ENCODE measurements at regions not wholly inside any gene's neighbourhood (a gene's known extent, or its start where the extent isn't known, plus 50 kb on each side); places are given as distances from the start of the nearest gene placed in this dataset.

- no peak overlapping the region for H3K27ac ChIP-seq
Observed at GRCh38 chr14:99073431-99073830, 198.6 kb downstream of the BCL11B start.

GRCh38 chr14:99075061-99075460, 196.9 kb downstream of the BCL11B start:
- H3K36me3 ChIP-seq (ENCODE audit: insufficient read depth in 1 of 2, low read depth in 1 of 2), result no peaks in the 10 kb centered on the region
- no peak overlapping the region for H3K4me3 ChIP-seq
- peaks cover 0 to 2% (median 0%) of the 10 kb centered on the region in 3 donors for H3K27me3 ChIP-seq (ENCODE audit: insufficient read depth in 3 of 3, low read length in 2 of 3)
- no peak for TF ChIP-seq CTCF (IDR thresholded peaks at IDR 0.05)
- WGBS, 3 donors, result 73 to 79% (median 75%) methylated on average over 11 of the region's 11 CpGs
- intact Hi-C loops (cut with DNase I), result no loop called here
- no peak overlapping the region for H3K27ac ChIP-seq
- no peaks in the 10 kb centered on the region for H3K9me3 ChIP-seq
- DNase-seq, result no peak
- ATAC-seq, result no peak
- H3K4me1 ChIP-seq, result no peaks in the 10 kb centered on the region

More at GRCh38 chr14:99073431-99073830, 198.6 kb downstream of the BCL11B start:
- Histone ChIP-seq H3K36me3 (ENCODE audit: insufficient read depth in 1 of 2, low read depth in 1 of 2) (no peaks in the 10 kb centered on the region), H3K4me1 (no peaks in the 10 kb centered on the region), H3K9me3 (no peaks in the 10 kb centered on the region), H3K27me3 (ENCODE audit: insufficient read depth in 3 of 3, low read length in 2 of 3) (peaks cover 0 to 2% (median 0%) of the 10 kb centered on the region in 3 donors), H3K4me3 (no peak overlapping the region)
- 62 to 76% (median 72%) methylated on average over 6 of the region's 6 CpGs for WGBS, 3 donors
- DNase-seq (no peak), ATAC-seq (no peak)
- intact Hi-C loops (cut with DNase I), result no loop called here
- TF ChIP-seq CTCF (IDR thresholded peaks at IDR 0.05), result no peak

GRCh38 chr14:99075771-99076375, 196.1 kb downstream of the BCL11B start:
- H3K36me3 ChIP-seq (ENCODE audit: insufficient read depth in 1 of 2, low read depth in 1 of 2), result no peaks in the 10 kb centered on the region
- intact Hi-C loops (cut with DNase I), result no loop called here
- no peaks in the 10 kb centered on the region for H3K4me1 ChIP-seq
- TF ChIP-seq CTCF (IDR thresholded peaks at IDR 0.05), result no peak
- H3K27me3 ChIP-seq (ENCODE audit: insufficient read depth in 3 of 3, low read length in 2 of 3), result peaks cover 0 to 2% (median 0%) of the 10 kb centered on the region in 3 donors
- no peaks in the 10 kb centered on the region for H3K9me3 ChIP-seq
- H3K27ac ChIP-seq, result no peak overlapping the region
- DNase-seq (no peak), ATAC-seq (no peak)
- H3K4me3 ChIP-seq, result no peak overlapping the region
- WGBS, 3 donors, result 67 to 82% (median 76%) methylated on average over 5 of the region's 5 CpGs

GRCh38 chr14:99077076-99077843, 194.7 kb downstream of the BCL11B start:
- DNase-seq (no peak), ATAC-seq (no peak)
- Histone ChIP-seq H3K27ac (no peak overlapping the region), H3K4me1 (no peaks in the 10 kb centered on the region), H3K36me3 (ENCODE audit: insufficient read depth in 1 of 2, low read depth in 1 of 2) (no peaks in the 10 kb centered on the region), H3K9me3 (no peaks in the 10 kb centered on the region), H3K27me3 (ENCODE audit: insufficient read depth in 3 of 3, low read length in 2 of 3) (peaks cover 0 to 2% (median 0%) of the 10 kb centered on the region in 3 donors), H3K4me3 (no peak overlapping the region)
- TF ChIP-seq CTCF (IDR thresholded peaks at IDR 0.05), result no peak
- intact Hi-C loops (cut with DNase I), result no loop called here
- WGBS, 3 donors, result 73 to 77% (median 76%) methylated on average over 8 of the region's 8 CpGs

All from psoas muscle (tissue), 7 donors.